OCI-LY1 (cell line): ENCODE measurements at regions not wholly inside any gene's neighbourhood (a gene's known extent, or its start where the extent isn't known, plus 50 kb on each side); places are given as distances from the start of the nearest gene placed in this dataset.
"Not testable (repeated sequence)": the region's sequence is repeated elsewhere in the genome, so short reads cannot be mapped to it uniquely, and the experiment has no call there.

Source experiments
- H2AFZ ChIP-seq: fragments of 200-600 bp; sonication (generic), shearing (Covaris generic); 2 replicates; pipeline ENCODE4 v1.6.0; 2014; ENCODE audit warnings: antibody characterized with exemption, mild to moderate bottlenecking, low read length
- H3F3A ChIP-seq: fragments of 200-600 bp; sonication (generic), shearing (Covaris generic); 2 replicates; pipeline ENCODE4 v1.6.0; 2014; ENCODE audit warnings: mild to moderate bottlenecking, antibody characterized with exemption, low read length, moderate library complexity; ENCODE audit not compliant: insufficient read depth
- H3K27ac ChIP-seq: fragments of 200-600 bp; sonication (generic); 2 replicates; pipeline ENCODE4 v1.5.1; 2014; ENCODE audit warnings: low read length, mixed run types, mild to moderate bottlenecking, low read depth; ENCODE audit not compliant: poor library complexity, severe bottlenecking
- H3K27me3 ChIP-seq: fragments of 200-600 bp; sonication (generic); 2 replicates; pipeline ENCODE4 v1.6.0; 2014; ENCODE audit warnings: antibody characterized with exemption, mild to moderate bottlenecking, low read length, moderate library complexity; ENCODE audit not compliant: insufficient read depth
- H3K36me3 ChIP-seq: fragments of 200-600 bp; sonication (generic); 2 replicates; pipeline ENCODE4 v1.6.1; 2014; ENCODE audit warnings: mild to moderate bottlenecking, antibody characterized with exemption, low read length, moderate library complexity, mixed read lengths; ENCODE audit not compliant: insufficient read depth
- H3K4me1 ChIP-seq: fragments of 200-600 bp; sonication (generic); 2 replicates; pipeline ENCODE4 v1.5.1; 2014; ENCODE audit warnings: mild to moderate bottlenecking, low read length, moderate library complexity; ENCODE audit not compliant: insufficient read depth, severe bottlenecking
- H3K4me2 ChIP-seq: fragments of 200-600 bp; sonication (generic), shearing (Covaris generic); 2 replicates; pipeline ENCODE4 v1.6.1; 2014; ENCODE audit warnings: low read length
- H3K4me3 ChIP-seq: fragments of 200-600 bp; sonication (generic); 2 replicates; pipeline ENCODE4 v1.5.1; 2014; ENCODE audit warnings: low read length, low read depth, mild to moderate bottlenecking, mixed read lengths; ENCODE audit not compliant: poor library complexity, severe bottlenecking
- H3K79me2 ChIP-seq: fragments of 200-600 bp; shearing (Covaris generic); 2 replicates; pipeline ENCODE4 v1.6.1; 2016; ENCODE audit warnings: mixed run types, low read length, mixed read lengths; ENCODE audit not compliant: insufficient read depth
- H3K9ac ChIP-seq: fragments of 200-600 bp; sonication (generic), shearing (Covaris generic); 2 replicates; pipeline ENCODE4 v1.6.1; 2014; ENCODE audit warnings: mild to moderate bottlenecking, low read length, mixed read lengths
- H3K9me2 ChIP-seq: fragments of 200-600 bp; sonication (generic), shearing (Covaris generic); 2 replicates; pipeline ENCODE4 v1.6.1; 2014; ENCODE audit warnings: low read depth, mild to moderate bottlenecking, low read length, mixed read lengths
- H3K9me3 ChIP-seq: fragments of 200-600 bp; shearing (Covaris generic); 2 replicates; pipeline ENCODE4 v1.6.1; 2014; ENCODE audit warnings: low read length, mixed read lengths
- H4K20me1 ChIP-seq: fragments of 200-600 bp; sonication (generic), shearing (Covaris generic); 2 replicates; pipeline ENCODE4 v1.6.0; 2016; ENCODE audit warnings: mild to moderate bottlenecking, low read length; ENCODE audit not compliant: insufficient read depth

- H3K4me3 ChIP-seq, H3K9ac ChIP-seq, H3K79me2 ChIP-seq, H3K27me3 ChIP-seq, H3K9me2 ChIP-seq, H2AFZ ChIP-seq, H3K9me3 ChIP-seq, H3F3A ChIP-seq, H3K4me2 ChIP-seq, H4K20me1 ChIP-seq, H3K36me3 ChIP-seq: not testable (repeated sequence)
- Histone ChIP-seq H3K4me1 (peaks cover 27% of the 10 kb centered on the region), H3K27ac (peak overlapping the region; percentile 55)
Observed at GRCh38 chr14:105704492-105704891, 178.1 kb downstream of the TMEM121 start.

- not testable (repeated sequence) for H3K9ac ChIP-seq, H4K20me1 ChIP-seq, H3K9me3 ChIP-seq, H3K36me3 ChIP-seq, H3F3A ChIP-seq, H2AFZ ChIP-seq, H3K9me2 ChIP-seq, H3K27me3 ChIP-seq, H3K79me2 ChIP-seq, H3K27ac ChIP-seq, H3K4me3 ChIP-seq, H3K4me2 ChIP-seq
- peaks cover 17% of the 10 kb centered on the region for H3K4me1 ChIP-seq
Observed at GRCh38 chr14:105705512-105705861, 179.1 kb downstream of the TMEM121 start.

- H3K9me3 ChIP-seq = not testable (repeated sequence)
Observed at GRCh38 chr14:105705862-105706700, 179.7 kb downstream of the TMEM121 start.

GRCh38 chr14:105706701-105707019 lies 180.3 kb downstream of the TMEM121 start:
- H4K20me1 ChIP-seq, H3K27me3 ChIP-seq, H3K9me2 ChIP-seq, H3F3A ChIP-seq, H3K4me3 ChIP-seq, H3K36me3 ChIP-seq, H2AFZ ChIP-seq, H3K9me3 ChIP-seq, H3K79me2 ChIP-seq, H3K4me2 ChIP-seq: not testable (repeated sequence)
- peaks cover 17% of the 10 kb centered on the region for H3K4me1 ChIP-seq
- H3K9ac ChIP-seq = peak overlapping the region; percentile 33; the same call in 1 of the 2 replicates
- H3K27ac ChIP-seq = peak overlapping the region; percentile 92

More at GRCh38 chr14:105705862-105706700, 179.7 kb downstream of the TMEM121 start:
- not testable (repeated sequence) for H3K27me3 ChIP-seq, H3K36me3 ChIP-seq, H3K79me2 ChIP-seq, H3K4me2 ChIP-seq, H3F3A ChIP-seq, H3K9me2 ChIP-seq, H4K20me1 ChIP-seq, H2AFZ ChIP-seq, H3K4me3 ChIP-seq
- Histone ChIP-seq H3K9ac (peak overlapping the region; percentile 20; the same call in 1 of the 2 replicates), H3K4me1 (peaks cover 17% of the 10 kb centered on the region), H3K27ac (peak overlapping the region; percentile 92)

- H3K4me1 ChIP-seq = peaks cover 17% of the 10 kb centered on the region
- H4K20me1 ChIP-seq, H3K27me3 ChIP-seq, H3K36me3 ChIP-seq, H3K9me3 ChIP-seq, H2AFZ ChIP-seq, H3K79me2 ChIP-seq, H3K9me2 ChIP-seq, H3F3A ChIP-seq, H3K4me2 ChIP-seq: not testable (repeated sequence)
- peak overlapping the region; percentile 33; the same call in 1 of the 2 replicates for H3K9ac ChIP-seq
- H3K4me3 ChIP-seq = peak overlapping the region; percentile 6
- H3K27ac ChIP-seq = peak overlapping the region; percentile 92
Observed at GRCh38 chr14:105707099-105707498, 180.7 kb downstream of the TMEM121 start.

- not testable (repeated sequence) for H3K27ac ChIP-seq, H3K9ac ChIP-seq, H2AFZ ChIP-seq, H3K27me3 ChIP-seq, H3K9me2 ChIP-seq, H3K79me2 ChIP-seq, H4K20me1 ChIP-seq, H3F3A ChIP-seq, H3K9me3 ChIP-seq, H3K4me2 ChIP-seq, H3K36me3 ChIP-seq, H3K4me3 ChIP-seq
- peaks cover 19% of the 10 kb centered on the region for H3K4me1 ChIP-seq
Observed at GRCh38 chr14:105707723-105708151, 181.4 kb downstream of the TMEM121 start.

GRCh38 chr14:105708251-105709134 lies 182.1 kb downstream of the TMEM121 start:
- not testable (repeated sequence) for H3K27me3 ChIP-seq, H3K79me2 ChIP-seq, H3K4me2 ChIP-seq, H3K9me3 ChIP-seq, H3K9ac ChIP-seq, H4K20me1 ChIP-seq, H3K36me3 ChIP-seq, H3K9me2 ChIP-seq, H2AFZ ChIP-seq, H3F3A ChIP-seq
- H3K4me1 ChIP-seq = peaks cover 23% of the 10 kb centered on the region
- peak overlapping the region; percentile 78 for H3K27ac ChIP-seq
- peak overlapping the region; percentile 27 for H3K4me3 ChIP-seq
